ENCODE measurements at regions not wholly inside any gene's neighbourhood (a gene's known extent, or its start where the extent isn't known, plus 50 kb on each side); places are given as distances from the start of the nearest gene placed in this dataset.

DNA sequence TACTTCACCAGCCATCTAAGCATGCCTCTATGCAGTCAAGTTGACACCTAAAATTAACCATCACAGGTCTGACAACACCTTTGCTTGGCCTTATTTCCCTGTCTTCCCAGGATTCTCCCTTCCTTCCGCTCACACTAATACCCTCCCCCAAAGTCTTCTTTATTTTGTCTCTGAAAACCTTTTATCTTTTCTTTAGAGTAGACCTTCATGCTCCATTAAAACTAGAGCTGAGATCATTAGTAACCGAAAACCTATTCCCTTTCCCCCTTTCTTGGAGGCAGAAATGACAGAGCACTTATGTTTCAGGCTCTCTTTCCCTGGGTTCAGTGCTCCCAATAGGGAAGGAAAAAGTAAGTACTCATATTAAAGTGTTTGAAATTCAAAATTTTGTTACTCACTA is 423.8 kb downstream of the YTHDC2 start:
- Histone ChIP-seq H2BK15ac (replicated peaks; ENCODE audit: low read depth) (no peak overlapping the region), H3K4ac (ENCODE audit: low read depth, low read length) (no peak overlapping the region), H4K8ac (ENCODE audit: low read depth, low read length) (no peak overlapping the region), H3K4me3 (ENCODE audit: low read length) (no peak overlapping the region), H3K27me3 (ENCODE audit: insufficient read depth, low read length, poor library complexity) (no peaks in the 10 kb centered on the region), H3K9ac (ENCODE audit: low read length) (no peak overlapping the region), H3K4me1 (ENCODE audit: control insufficient read depth, low read depth, low read length) (no peaks in the 10 kb centered on the region), H4K5ac (ENCODE audit: low read length) (no peak overlapping the region), H3K79me2 (ENCODE audit: control insufficient read depth, insufficient read depth, low read length) (no peaks in the 10 kb centered on the region), H3K56ac (ENCODE audit: low read length) (no peak overlapping the region), H3K79me1 (ENCODE audit: low read length) (no peaks in the 10 kb centered on the region), H2BK5ac (ENCODE audit: low read length) (no peak overlapping the region), H2BK120ac (ENCODE audit: low read depth, low read length) (no peak overlapping the region), H2AK5ac (ENCODE audit: low read length) (no peak overlapping the region), H3K23ac (ENCODE audit: low read length) (no peak overlapping the region), H3K36me3 (ENCODE audit: control insufficient read depth, insufficient read depth, low read length) (no peaks in the 10 kb centered on the region), H3K4me2 (ENCODE audit: low read length) (no peak overlapping the region), H3K27ac (ENCODE audit: low read depth, low read length) (no peak overlapping the region), H3K18ac (ENCODE audit: low read length) (no peak overlapping the region)
- DNase-seq = no peak
- WGBS (ENCODE audit: extremely low coverage, insufficient coverage, low lambda C conversion rate) = no CpG with 5 or more reads among the region's 2 CpGs

DNA sequence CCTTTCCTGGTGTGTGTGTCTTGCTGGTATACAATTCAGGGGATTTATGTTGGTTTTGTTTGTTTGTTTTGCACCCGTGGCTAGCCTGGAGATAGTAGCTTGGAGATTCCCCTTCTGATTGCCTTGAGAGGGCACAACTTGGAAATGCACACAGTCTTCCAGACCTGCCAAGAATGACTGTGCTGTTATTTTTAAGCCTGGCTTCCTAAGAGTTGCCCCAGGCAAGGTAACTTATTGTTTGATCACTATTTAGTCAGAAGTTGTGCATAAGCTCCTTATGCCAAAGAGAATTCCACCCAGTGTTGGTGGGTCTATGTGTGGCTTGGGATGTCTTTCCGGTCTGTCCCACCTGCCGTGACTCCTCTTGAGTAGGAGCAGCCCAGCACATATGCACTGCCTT is 421.9 kb upstream of the KCNN2 start:
- H2BK120ac ChIP-seq (ENCODE audit: low read depth, low read length) = no peak overlapping the region
- H3K18ac ChIP-seq (ENCODE audit: low read length) = no peak overlapping the region
- no peaks in the 10 kb centered on the region for H3K79me2 ChIP-seq (ENCODE audit: control insufficient read depth, insufficient read depth, low read length)
- no peaks in the 10 kb centered on the region for H3K36me3 ChIP-seq (ENCODE audit: control insufficient read depth, insufficient read depth, low read length)
- no peak overlapping the region for H3K4ac ChIP-seq (ENCODE audit: low read depth, low read length)
- H3K23ac ChIP-seq (ENCODE audit: low read length) = no peak overlapping the region
- no peaks in the 10 kb centered on the region for H3K4me1 ChIP-seq (ENCODE audit: control insufficient read depth, low read depth, low read length)
- no peak overlapping the region for H3K27ac ChIP-seq (ENCODE audit: low read depth, low read length)
- H3K27me3 ChIP-seq (ENCODE audit: insufficient read depth, low read length, poor library complexity) = no peaks in the 10 kb centered on the region
- no peak overlapping the region for H4K8ac ChIP-seq (ENCODE audit: low read depth, low read length)
- no peak overlapping the region for H3K4me2 ChIP-seq (ENCODE audit: low read length)
- no peak overlapping the region for H3K4me3 ChIP-seq (ENCODE audit: low read length)
- no peak for DNase-seq
- no peak overlapping the region for H2AK5ac ChIP-seq (ENCODE audit: low read length)
- no CpG with 5 or more reads among the region's 3 CpGs for WGBS (ENCODE audit: extremely low coverage, insufficient coverage, low lambda C conversion rate)
- H3K79me1 ChIP-seq (ENCODE audit: low read length) = no peaks in the 10 kb centered on the region
- no peak overlapping the region for H3K56ac ChIP-seq (ENCODE audit: low read length)
- H2BK15ac ChIP-seq (replicated peaks; ENCODE audit: low read depth) = no peak overlapping the region
- no peak overlapping the region for H4K5ac ChIP-seq (ENCODE audit: low read length)
- H3K9ac ChIP-seq (ENCODE audit: low read length) = no peak overlapping the region
- H2BK5ac ChIP-seq (ENCODE audit: low read length) = no peak overlapping the region

DNA sequence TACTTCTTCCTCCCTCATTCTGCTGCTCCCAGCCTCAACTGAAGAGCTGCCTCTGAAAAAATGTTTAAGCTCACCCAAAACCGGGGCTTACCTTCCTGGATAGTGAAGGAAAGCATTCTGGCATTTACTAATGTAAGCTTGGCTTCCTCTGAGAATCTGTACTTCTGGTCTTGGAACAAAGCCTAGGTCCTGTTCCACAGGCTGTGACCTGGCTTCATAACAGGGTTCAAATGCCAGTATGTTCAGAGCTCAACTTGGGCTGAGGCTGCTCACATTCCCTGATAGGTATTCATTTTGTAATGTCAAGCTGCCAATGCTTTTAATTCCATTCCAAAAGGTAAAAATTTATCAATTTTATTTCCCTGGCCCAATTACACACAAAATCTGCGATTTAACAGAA is 411.7 kb upstream of the KCNN2 start:
- H3K79me2 ChIP-seq (ENCODE audit: control insufficient read depth, insufficient read depth, low read length) = no peaks in the 10 kb centered on the region
- no peak overlapping the region for H3K4ac ChIP-seq (ENCODE audit: low read depth, low read length)
- H2BK120ac ChIP-seq (ENCODE audit: low read depth, low read length) = no peak overlapping the region
- H3K36me3 ChIP-seq (ENCODE audit: control insufficient read depth, insufficient read depth, low read length) = no peaks in the 10 kb centered on the region
- H4K8ac ChIP-seq (ENCODE audit: low read depth, low read length) = no peak overlapping the region
- no peaks in the 10 kb centered on the region for H3K79me1 ChIP-seq (ENCODE audit: low read length)
- no peak overlapping the region for H3K27ac ChIP-seq (ENCODE audit: low read depth, low read length)
- H3K4me2 ChIP-seq (ENCODE audit: low read length) = no peak overlapping the region
- no peak overlapping the region for H2BK15ac ChIP-seq (replicated peaks; ENCODE audit: low read depth)
- no peak for DNase-seq
- no peak overlapping the region for H3K9ac ChIP-seq (ENCODE audit: low read length)
- H3K18ac ChIP-seq (ENCODE audit: low read length) = no peak overlapping the region
- no CpG with 5 or more reads among the region's 2 CpGs for WGBS (ENCODE audit: extremely low coverage, insufficient coverage, low lambda C conversion rate)
- H2AK5ac ChIP-seq (ENCODE audit: low read length) = no peak overlapping the region
- no peak overlapping the region for H4K5ac ChIP-seq (ENCODE audit: low read length)
- no peaks in the 10 kb centered on the region for H3K27me3 ChIP-seq (ENCODE audit: insufficient read depth, low read length, poor library complexity)
- no peaks in the 10 kb centered on the region for H3K4me1 ChIP-seq (ENCODE audit: control insufficient read depth, low read depth, low read length)
- H3K23ac ChIP-seq (ENCODE audit: low read length) = no peak overlapping the region
- H3K4me3 ChIP-seq (ENCODE audit: low read length) = no peak overlapping the region
- no peak overlapping the region for H3K56ac ChIP-seq (ENCODE audit: low read length)
- no peak overlapping the region for H2BK5ac ChIP-seq (ENCODE audit: low read length)

DNA sequence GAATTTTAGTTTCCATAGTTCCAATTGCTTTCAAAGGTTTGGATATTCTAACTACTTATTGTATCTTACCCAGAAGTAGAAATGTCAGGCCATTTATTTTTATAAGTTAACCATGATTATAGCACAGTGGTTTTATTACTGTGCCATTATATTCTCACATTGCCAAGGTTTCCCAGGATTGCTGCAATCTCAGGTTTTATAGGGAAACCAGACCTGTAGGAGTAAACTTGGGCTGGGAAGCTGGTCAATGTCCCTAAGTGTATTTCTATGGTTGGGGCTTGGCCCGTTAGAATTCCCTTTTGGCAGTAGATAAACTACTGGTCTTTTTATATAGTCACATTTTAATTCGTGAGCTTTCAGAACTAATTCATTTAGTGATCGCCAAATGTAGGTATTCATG is 396.6 kb upstream of the KCNN2 start:
- Histone ChIP-seq H2BK5ac (ENCODE audit: low read length) (no peak overlapping the region), H3K27me3 (ENCODE audit: insufficient read depth, low read length, poor library complexity) (no peaks in the 10 kb centered on the region), H3K56ac (ENCODE audit: low read length) (no peak overlapping the region), H3K79me2 (ENCODE audit: control insufficient read depth, insufficient read depth, low read length) (no peaks in the 10 kb centered on the region), H3K4me2 (ENCODE audit: low read length) (no peak overlapping the region), H3K18ac (ENCODE audit: low read length) (no peak overlapping the region), H3K4me3 (ENCODE audit: low read length) (no peak overlapping the region), H3K36me3 (ENCODE audit: control insufficient read depth, insufficient read depth, low read length) (no peaks in the 10 kb centered on the region), H3K4me1 (ENCODE audit: control insufficient read depth, low read depth, low read length) (no peaks in the 10 kb centered on the region), H4K8ac (ENCODE audit: low read depth, low read length) (no peak overlapping the region), H3K23ac (ENCODE audit: low read length) (no peak overlapping the region), H2BK15ac (replicated peaks; ENCODE audit: low read depth) (no peak overlapping the region), H3K4ac (ENCODE audit: low read depth, low read length) (no peak overlapping the region), H3K9ac (ENCODE audit: low read length) (no peak overlapping the region), H3K79me1 (ENCODE audit: low read length) (no peaks in the 10 kb centered on the region), H4K5ac (ENCODE audit: low read length) (no peak overlapping the region), H3K27ac (ENCODE audit: low read depth, low read length) (no peak overlapping the region), H2BK120ac (ENCODE audit: low read depth, low read length) (no peak overlapping the region), H2AK5ac (ENCODE audit: low read length) (no peak overlapping the region)
- no peak for DNase-seq
- WGBS (ENCODE audit: extremely low coverage, insufficient coverage, low lambda C conversion rate) = no CpG with 5 or more reads among the region's 3 CpGs

DNA sequence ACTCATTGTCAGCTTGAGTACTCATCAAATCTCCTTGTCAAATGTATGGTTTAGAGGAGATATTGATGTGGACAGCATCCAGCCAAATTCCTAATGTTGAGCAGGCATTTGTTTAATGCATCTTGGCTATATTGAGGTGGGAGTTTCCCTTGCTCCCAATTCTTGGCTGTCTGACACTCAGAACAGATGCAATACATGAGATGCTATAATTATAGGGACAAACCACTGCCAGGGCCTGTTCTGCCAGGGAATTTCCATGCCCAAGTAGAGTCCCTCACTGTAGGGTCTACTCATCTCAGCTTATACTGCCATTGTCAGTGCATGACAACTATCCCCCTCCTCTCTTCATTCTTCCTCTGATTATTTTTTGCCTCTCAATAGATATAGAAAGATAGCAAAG is 392.0 kb upstream of the KCNN2 start:
- no peaks in the 10 kb centered on the region for H3K79me1 ChIP-seq (ENCODE audit: low read length)
- no peak overlapping the region for H3K4me2 ChIP-seq (ENCODE audit: low read length)
- no peak overlapping the region for H3K4me3 ChIP-seq (ENCODE audit: low read length)
- H2BK120ac ChIP-seq (ENCODE audit: low read depth, low read length) = no peak overlapping the region
- H3K9ac ChIP-seq (ENCODE audit: low read length) = no peak overlapping the region
- H3K23ac ChIP-seq (ENCODE audit: low read length) = no peak overlapping the region
- no peak for DNase-seq
- H3K4ac ChIP-seq (ENCODE audit: low read depth, low read length) = no peak overlapping the region
- no peaks in the 10 kb centered on the region for H3K36me3 ChIP-seq (ENCODE audit: control insufficient read depth, insufficient read depth, low read length)
- H4K8ac ChIP-seq (ENCODE audit: low read depth, low read length) = no peak overlapping the region
- H4K5ac ChIP-seq (ENCODE audit: low read length) = no peak overlapping the region
- H3K56ac ChIP-seq (ENCODE audit: low read length) = no peak overlapping the region
- no peaks in the 10 kb centered on the region for H3K27me3 ChIP-seq (ENCODE audit: insufficient read depth, low read length, poor library complexity)
- H2BK15ac ChIP-seq (replicated peaks; ENCODE audit: low read depth) = no peak overlapping the region
- H3K18ac ChIP-seq (ENCODE audit: low read length) = no peak overlapping the region
- H2AK5ac ChIP-seq (ENCODE audit: low read length) = no peak overlapping the region
- no peaks in the 10 kb centered on the region for H3K4me1 ChIP-seq (ENCODE audit: control insufficient read depth, low read depth, low read length)
- H3K79me2 ChIP-seq (ENCODE audit: control insufficient read depth, insufficient read depth, low read length) = no peaks in the 10 kb centered on the region
- H2BK5ac ChIP-seq (ENCODE audit: low read length) = no peak overlapping the region
- H3K27ac ChIP-seq (ENCODE audit: low read depth, low read length) = no peak overlapping the region

DNA sequence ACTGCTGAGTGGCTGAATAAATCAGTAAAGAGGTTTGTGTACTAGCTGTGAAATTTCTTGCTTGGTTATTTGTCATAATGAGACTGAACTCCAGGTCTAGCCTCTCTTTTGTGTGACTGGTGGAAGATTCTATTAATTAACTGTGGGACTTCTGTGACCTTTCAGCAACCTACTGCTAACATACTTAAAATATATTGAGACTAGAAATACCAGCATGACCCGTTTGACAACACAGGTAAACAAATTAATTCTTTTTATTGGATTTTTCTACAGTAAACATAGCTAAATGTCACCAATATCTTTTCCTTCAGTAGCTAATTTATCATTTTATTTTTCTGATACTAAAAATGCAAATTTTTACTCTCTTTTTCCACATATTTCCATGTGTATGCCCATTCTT is 390.4 kb upstream of the KCNN2 start:
- no peaks in the 10 kb centered on the region for H3K36me3 ChIP-seq (ENCODE audit: control insufficient read depth, insufficient read depth, low read length)
- H3K9ac ChIP-seq (ENCODE audit: low read length) = no peak overlapping the region
- H4K5ac ChIP-seq (ENCODE audit: low read length) = no peak overlapping the region
- no peaks in the 10 kb centered on the region for H3K27me3 ChIP-seq (ENCODE audit: insufficient read depth, low read length, poor library complexity)
- H2BK15ac ChIP-seq (replicated peaks; ENCODE audit: low read depth) = no peak overlapping the region
- no peak overlapping the region for H3K4me2 ChIP-seq (ENCODE audit: low read length)
- H3K79me2 ChIP-seq (ENCODE audit: control insufficient read depth, insufficient read depth, low read length) = no peaks in the 10 kb centered on the region
- DNase-seq = no peak
- H3K56ac ChIP-seq (ENCODE audit: low read length) = no peak overlapping the region
- no peak overlapping the region for H3K27ac ChIP-seq (ENCODE audit: low read depth, low read length)
- H3K4me3 ChIP-seq (ENCODE audit: low read length) = no peak overlapping the region
- H2BK120ac ChIP-seq (ENCODE audit: low read depth, low read length) = no peak overlapping the region
- H3K23ac ChIP-seq (ENCODE audit: low read length) = no peak overlapping the region
- no peak overlapping the region for H3K18ac ChIP-seq (ENCODE audit: low read length)
- no CpG with 5 or more reads among the region's 1 CpG for WGBS (ENCODE audit: extremely low coverage, insufficient coverage, low lambda C conversion rate)
- no peaks in the 10 kb centered on the region for H3K79me1 ChIP-seq (ENCODE audit: low read length)
- H2AK5ac ChIP-seq (ENCODE audit: low read length) = no peak overlapping the region
- H4K8ac ChIP-seq (ENCODE audit: low read depth, low read length) = no peak overlapping the region
- H3K4ac ChIP-seq (ENCODE audit: low read depth, low read length) = no peak overlapping the region
- H2BK5ac ChIP-seq (ENCODE audit: low read length) = no peak overlapping the region
- no peaks in the 10 kb centered on the region for H3K4me1 ChIP-seq (ENCODE audit: control insufficient read depth, low read depth, low read length)
